HepG2 (cell line): ENCODE measurements at regions not wholly inside any gene's neighbourhood (a gene's known extent, or its start where the extent isn't known, plus 50 kb on each side); places are given as distances from the start of the nearest gene placed in this dataset.

Experiments used
- ATAC-seq: fragments of 200-7000 bp; cut with Tn5 transposase; 3 replicates; pipeline ENCODE4 v1.9.1; 2020; ENCODE audit warnings: mild to moderate bottlenecking, moderate library complexity
- BruUV-seq: library from RNA; stranded (reverse); fragments of 400-500 nt; replicated peaks from 2 replicates; lab custom pipeline; 2021; lab: Mats Ljungman, UMichigan
- CTCF ChIA-PET: fragments of 300-600 bp; formaldehyde crosslinking; extraction: SDS; loops from one replicate; lab custom pipeline; 2021; ENCODE audit warnings: low total read pairs, inconsistent platforms, low intra/inter-chr PET ratio; lab: Yijun Ruan, JAX
- POLR2A ChIA-PET: fragments of 350-600 bp; sonication (Branson Sonifier 250); formaldehyde crosslinking; loops from one replicate; lab custom pipeline; 2020; ENCODE audit warnings: antibody characterized with exemption, inconsistent platforms; lab: Yijun Ruan, JAX
- DNase-seq: peaks from one replicate; pipeline ENCODE4 v3.0.0-alpha.2; 2015; ENCODE audit warnings: low spot score
- FAIRE-seq: peaks from 3 replicates; lab custom pipeline; 2011; peaks lifted over from hg19 to GRCh38; lab: Jason Lieb, UNC
- H2AFZ ChIP-seq: one replicate; pipeline ENCODE4 v1.6.1; 2011; ENCODE audit warnings: low read length, inconsistent platforms
- H3K27ac ChIP-seq: fragments of 300-600 bp; 3 replicates; pipeline ENCODE4 v1.8.0; 2011; ENCODE audit warnings: mixed run types, mild to moderate bottlenecking, mixed read lengths, low read length, inconsistent platforms; ENCODE audit not compliant: insufficient read depth; ENCODE audit errors: extremely low read length
- H3K27me3 ChIP-seq, 2 experiments: fragments of 200-600 bp in 1 of 2; 2 replicates in 1 of 2; 3 replicates in 1 of 2; pipeline versions ENCODE4 v1.6.0 to v1.8.0; 2011; ENCODE audit warnings: low read length in 2 of 2, mild to moderate bottlenecking in 2 of 2, moderate library complexity in 2 of 2, inconsistent platforms in 1 of 2; ENCODE audit not compliant: insufficient read depth in 2 of 2, control insufficient read depth in 1 of 2
- H3K36me3 ChIP-seq, 2 experiments: fragments of 200-600 bp in 1 of 2; replicated peaks in 1 of 2; 2 replicates in 1 of 2; 3 replicates in 1 of 2; pipeline versions ENCODE4 v1.5.1 to v1.8.0; 2011; ENCODE audit warnings: low read length in 2 of 2, inconsistent platforms in 1 of 2; ENCODE audit not compliant: insufficient read depth in 2 of 2, control insufficient read depth in 1 of 2
- H3K4me1 ChIP-seq: 2 replicates; pipeline ENCODE4 v1.5.1; 2012; ENCODE audit warnings: low read length, inconsistent platforms; ENCODE audit not compliant: insufficient read depth
- H3K4me2 ChIP-seq: 2 replicates; pipeline ENCODE4 v1.6.0; 2011; ENCODE audit warnings: low read depth, low read length, inconsistent platforms
- H3K4me3 ChIP-seq, 3 experiments: fragments of 200-600 bp in 1 of 3; sonication (generic), shearing (Covaris generic) in 1 of 3; replicated peaks in 1 of 3; 2 replicates each; pipeline ENCODE4 v1.5.1; 2011 to 2016; ENCODE audit warnings: low read length in 3 of 3, inconsistent platforms in 2 of 3, low read depth in 2 of 3, mild to moderate bottlenecking in 2 of 3, control low read depth in 1 of 3, mixed read lengths in 1 of 3; ENCODE audit not compliant: insufficient read depth in 1 of 3
- H3K79me2 ChIP-seq: one replicate; pipeline ENCODE4 v1.6.1; 2011; ENCODE audit warnings: low read length, inconsistent platforms; ENCODE audit not compliant: insufficient read depth
- H3K9ac ChIP-seq: 2 replicates; pipeline ENCODE4 v1.6.0; 2011; ENCODE audit warnings: mild to moderate bottlenecking, low read depth, low read length, inconsistent platforms; ENCODE audit not compliant: insufficient read depth
- H3K9me3 ChIP-seq: 2 replicates; pipeline ENCODE4 v1.5.1; 2012; ENCODE audit warnings: mild to moderate bottlenecking, low read length
- H4K20me1 ChIP-seq: 2 replicates; pipeline ENCODE4 v1.6.0; 2011; ENCODE audit warnings: inconsistent platforms, mild to moderate bottlenecking, low read length, moderate library complexity; ENCODE audit not compliant: insufficient read depth
- RXRA ChIP-seq: sonication (generic); formaldehyde crosslinking; IDR thresholded peaks from 2 replicates; pipeline ENCODE4 v1.5.1; 2020; ENCODE audit warnings: missing genetic modification reagents
- ZBTB37 ChIP-seq: sonication (generic); formaldehyde crosslinking; IDR thresholded peaks from 2 replicates; pipeline ENCODE4 v1.4.0; 2020; ENCODE audit warnings: mild to moderate bottlenecking, missing genetic modification reagents
- ZNF10 ChIP-seq: sonication (generic); formaldehyde crosslinking; IDR thresholded peaks from 2 replicates; pipeline ENCODE4 v1.4.0; 2020; ENCODE audit warnings: mild to moderate bottlenecking, low read depth, missing genetic modification reagents, borderline replicate concordance
- ZNF30 ChIP-seq: sonication (generic); formaldehyde crosslinking; IDR thresholded peaks from 2 replicates; pipeline ENCODE4 v1.5.0; 2020; ENCODE audit warnings: mild to moderate bottlenecking, missing genetic modification reagents
- ZNF407 ChIP-seq: sonication (generic); formaldehyde crosslinking; IDR thresholded peaks from one replicate; pipeline ENCODE4 v1.5.1; 2020; ENCODE audit warnings: mild to moderate bottlenecking, missing genetic modification reagents; ENCODE audit errors: not compliant biosample characterization
- ZNF510 ChIP-seq: sonication (generic); formaldehyde crosslinking; IDR thresholded peaks from 2 replicates; pipeline ENCODE4 v1.4.0; 2020; ENCODE audit warnings: low read depth, mild to moderate bottlenecking, missing genetic modification reagents
- WGBS: methylation state at CpG from one replicate; pipeline ENCODE4 v1.1.6; 2017; ENCODE audit warnings: low lambda C conversion rate; 5-methylcytosine and 5-hydroxymethylcytosine counted together
- in situ Hi-C: cut with HindIII; loops from 2 replicates; pipeline ENCODE4 v1.10.0; 2017; ENCODE audit warnings: low pct_unique_long_range_greater_than_20kb; ENCODE audit not compliant: extremely low pct_ligation_motif_present
- intact Hi-C: fragments of 100-400 bp; cut with micrococcal nuclease; formaldehyde crosslinking; loops from one replicate; pipeline ENCODE4 v1.10.0; 2022; ENCODE audit not compliant: unreplicated experiment

GRCh38 chr4:81639248-81639647, 167.5 kb upstream of the RASGEF1B start:
- Histone ChIP-seq H3K27me3 (no peaks in the 10 kb centered on the region), H3K36me3 (no peaks in the 10 kb centered on the region), H3K27ac (no peak overlapping the region), H3K79me2 (no peaks in the 10 kb centered on the region), H3K9ac (no peak overlapping the region), H3K4me2 (no peak overlapping the region), H3K4me1 (peaks cover 20% of the 10 kb centered on the region; the same call in 1 of the 2 replicates), H2AFZ (no peak overlapping the region), H3K4me3 (no peak overlapping the region), H3K9me3 (no peaks in the 10 kb centered on the region), H4K20me1 (no peaks in the 10 kb centered on the region)
- CTCF ChIA-PET: no interaction called here
- DNase-seq (no peak), ATAC-seq (no peak), FAIRE-seq (no peak)
- POLR2A ChIA-PET: no interaction called here
- 20% methylated on average over 1 of the region's 1 CpG for WGBS
- intact Hi-C loops (loop anchor here (1.0 kb wide), 1 partner anchor 37 kb away; no protein-coding TSS in a partner anchor), in situ Hi-C loops (no loop called here)
- TF ChIP-seq ZNF407 (CRISPR knock-in tag) (no peak), ZNF510 (CRISPR knock-in tag) (no peak), ZNF30 (CRISPR knock-in tag) (no peak), RXRA (CRISPR knock-in tag) (no peak), ZBTB37 (CRISPR knock-in tag) (no peak), ZNF10 (CRISPR knock-in tag) (no peak)
- BruUV-seq: no TSS peak
